Stimulated activated CD8-positive, alpha-beta memory T cell treated with anti-CD3 and anti-CD28 coated beads, Interleukin-4, amount 100 ng/mL, for 24 hours (primary cell): ENCODE measurements at regions not wholly inside any gene's neighbourhood (a gene's known extent, or its start where the extent isn't known, plus 50 kb on each side); places are given as distances from the start of the nearest gene placed in this dataset.

Experiments used
- DNase-seq: peaks from one replicate; pipeline ENCODE4 v3.0.0-alpha.2; 2020; ENCODE audit warnings: low read depth

- DNase-seq, result no peak
Measured at GRCh38 chr2:13103778-13104493, 387.2 kb downstream of the TRIB2 start.

- no peak for DNase-seq
Measured at GRCh38 chr2:13104723-13105122, 388.0 kb downstream of the TRIB2 start.

- no peak for DNase-seq
Measured at GRCh38 chr2:13106302-13106701, 389.6 kb downstream of the TRIB2 start.

- no peak for DNase-seq
Measured at GRCh38 chr2:13109516-13109915, 392.8 kb downstream of the TRIB2 start.

GRCh38 chr2:13110825-13111224, 394.1 kb downstream of the TRIB2 start:
- DNase-seq, result no peak

- DNase-seq, result no peak
Measured at GRCh38 chr2:13113002-13113401, 396.3 kb downstream of the TRIB2 start.

- DNase-seq, result no peak
Measured at GRCh38 chr2:13114391-13114790, 397.7 kb downstream of the TRIB2 start.

GRCh38 chr2:13115643-13116042, 398.9 kb downstream of the TRIB2 start:
- DNase-seq, result no peak

GRCh38 chr2:13121096-13121495, 404.4 kb downstream of the TRIB2 start:
- DNase-seq, result no peak

- DNase-seq, result no peak
Measured at GRCh38 chr2:13128139-13128538, 411.4 kb downstream of the TRIB2 start.

- DNase-seq, result no peak
Measured at GRCh38 chr2:13135369-13135768, 418.6 kb downstream of the TRIB2 start.

GRCh38 chr2:13135856-13136255, 419.1 kb downstream of the TRIB2 start:
- DNase-seq, result no peak

- DNase-seq, result no peak
Measured at GRCh38 chr2:13137679-13138078, 420.9 kb downstream of the TRIB2 start.

- no peak for DNase-seq
Measured at GRCh38 chr2:13141315-13141714, 424.6 kb downstream of the TRIB2 start.

GRCh38 chr2:13143451-13143850, 426.7 kb downstream of the TRIB2 start:
- no peak for DNase-seq

GRCh38 chr2:13156916-13157315, 440.2 kb downstream of the TRIB2 start:
- DNase-seq, result no peak

- DNase-seq, result no peak
Measured at GRCh38 chr2:13158466-13158865, 441.7 kb downstream of the TRIB2 start.

- DNase-seq, result no peak
Measured at GRCh38 chr2:13180729-13181128, 464.0 kb downstream of the TRIB2 start.

- DNase-seq, result no peak
Measured at GRCh38 chr2:13193075-13193474, 476.3 kb downstream of the TRIB2 start.

- no peak for DNase-seq
Measured at GRCh38 chr2:13193900-13194299, 477.2 kb downstream of the TRIB2 start.

- DNase-seq, result no peak
Measured at GRCh38 chr2:13195270-13195669, 478.5 kb downstream of the TRIB2 start.

- DNase-seq, result no peak
Measured at GRCh38 chr2:13197248-13197647, 480.5 kb downstream of the TRIB2 start.

GRCh38 chr2:13201924-13202323, 485.2 kb downstream of the TRIB2 start:
- no peak for DNase-seq

- DNase-seq, result no peak
Measured at GRCh38 chr2:13212115-13212514, 495.4 kb downstream of the TRIB2 start.
